ENCODE measurements at regions not wholly inside any gene's neighbourhood (a gene's known extent, or its start where the extent isn't known, plus 50 kb on each side); places are given as distances from the start of the nearest gene placed in this dataset.
"Not testable (repeated sequence)": the region's sequence is repeated elsewhere in the genome, so short reads cannot be mapped to it uniquely, and the experiment has no call there.

DNA sequence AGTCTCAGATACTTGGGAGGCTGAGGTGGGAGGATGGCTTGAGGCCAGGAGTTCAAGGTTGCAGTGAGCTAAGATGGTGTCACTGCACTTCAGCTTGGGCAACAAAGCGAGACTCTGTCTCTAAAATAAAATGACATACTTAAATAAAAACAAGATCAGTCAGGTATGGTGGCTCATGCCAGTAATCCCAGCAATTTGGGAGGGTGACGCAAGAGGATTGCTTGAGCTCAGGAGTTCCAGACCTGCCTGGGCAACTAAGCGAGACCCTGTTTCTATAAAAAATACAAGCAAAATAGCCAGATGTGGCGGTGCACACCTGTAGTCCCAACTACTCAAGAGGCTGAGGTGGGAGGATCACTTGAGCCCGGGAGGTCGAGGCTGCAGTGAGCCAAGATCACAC, 149.6 kb downstream of the ZFP64 start:
- no peaks in the 10 kb centered on the region for H3K9me3 ChIP-seq
- no peaks in the 10 kb centered on the region for H3K36me3 ChIP-seq
- DNase-seq (ENCODE audit: extremely low spot score in 2 of 2): no peak
- H3K27ac ChIP-seq: no peak overlapping the region
- H3K4me1 ChIP-seq: no peaks in the 10 kb centered on the region
- no peaks in the 10 kb centered on the region for H3K27me3 ChIP-seq
- H3K4me3 ChIP-seq: no peak overlapping the region
- intact Hi-C loops (cut with DNase I): no loop called here
- TF ChIP-seq, protein P1, sequence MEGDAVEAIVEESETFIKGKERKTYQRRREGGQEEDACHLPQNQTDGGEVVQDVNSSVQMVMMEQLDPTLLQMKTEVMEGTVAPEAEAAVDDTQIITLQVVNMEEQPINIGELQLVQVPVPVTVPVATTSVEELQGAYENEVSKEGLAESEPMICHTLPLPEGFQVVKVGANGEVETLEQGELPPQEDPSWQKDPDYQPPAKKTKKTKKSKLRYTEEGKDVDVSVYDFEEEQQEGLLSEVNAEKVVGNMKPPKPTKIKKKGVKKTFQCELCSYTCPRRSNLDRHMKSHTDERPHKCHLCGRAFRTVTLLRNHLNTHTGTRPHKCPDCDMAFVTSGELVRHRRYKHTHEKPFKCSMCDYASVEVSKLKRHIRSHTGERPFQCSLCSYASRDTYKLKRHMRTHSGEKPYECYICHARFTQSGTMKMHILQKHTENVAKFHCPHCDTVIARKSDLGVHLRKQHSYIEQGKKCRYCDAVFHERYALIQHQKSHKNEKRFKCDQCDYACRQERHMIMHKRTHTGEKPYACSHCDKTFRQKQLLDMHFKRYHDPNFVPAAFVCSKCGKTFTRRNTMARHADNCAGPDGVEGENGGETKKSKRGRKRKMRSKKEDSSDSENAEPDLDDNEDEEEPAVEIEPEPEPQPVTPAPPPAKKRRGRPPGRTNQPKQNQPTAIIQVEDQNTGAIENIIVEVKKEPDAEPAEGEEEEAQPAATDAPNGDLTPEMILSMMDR (IDR thresholded peaks at IDR 0.05): no peak
- no peak for TF ChIP-seq POLR2A (IDR thresholded peaks at IDR 0.05)

DNA sequence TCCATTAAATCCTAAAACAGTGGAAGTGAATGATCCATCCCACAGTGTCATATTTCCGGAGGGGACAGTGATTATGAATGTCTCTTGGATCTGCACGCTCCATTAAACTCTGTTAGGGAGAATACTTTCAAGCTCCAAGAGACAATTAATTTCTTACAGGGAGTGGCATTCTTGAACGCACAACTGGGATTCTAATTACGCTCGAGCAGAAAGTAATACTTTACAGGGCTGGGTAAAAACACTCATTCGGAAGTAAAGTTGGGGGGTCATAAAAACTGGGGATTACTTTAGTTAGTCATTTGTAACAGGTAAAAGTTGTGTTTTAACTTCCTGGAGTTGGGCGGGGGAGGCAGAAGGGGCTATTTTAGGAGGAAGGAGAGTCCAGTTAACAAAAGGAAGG, 151.8 kb downstream of the ZFP64 start:
- Histone ChIP-seq H3K4me1 (no peaks in the 10 kb centered on the region), H3K27me3 (no peaks in the 10 kb centered on the region), H3K27ac (no peak overlapping the region), H3K9me3 (no peaks in the 10 kb centered on the region), H3K36me3 (no peaks in the 10 kb centered on the region), H3K4me3 (no peak overlapping the region)
- DNase-seq (ENCODE audit: extremely low spot score in 2 of 2): no peak
- intact Hi-C loops (cut with DNase I): no loop called here
- TF ChIP-seq POLR2A (IDR thresholded peaks at IDR 0.05) (no peak), POLR2AphosphoS5 (IDR thresholded peaks at IDR 0.05; ENCODE audit: insufficient read depth in 1 of 2, low read depth in 1 of 2) (no peak)
- TF ChIP-seq, protein P1 (IDR thresholded peaks at IDR 0.05): no peak

DNA sequence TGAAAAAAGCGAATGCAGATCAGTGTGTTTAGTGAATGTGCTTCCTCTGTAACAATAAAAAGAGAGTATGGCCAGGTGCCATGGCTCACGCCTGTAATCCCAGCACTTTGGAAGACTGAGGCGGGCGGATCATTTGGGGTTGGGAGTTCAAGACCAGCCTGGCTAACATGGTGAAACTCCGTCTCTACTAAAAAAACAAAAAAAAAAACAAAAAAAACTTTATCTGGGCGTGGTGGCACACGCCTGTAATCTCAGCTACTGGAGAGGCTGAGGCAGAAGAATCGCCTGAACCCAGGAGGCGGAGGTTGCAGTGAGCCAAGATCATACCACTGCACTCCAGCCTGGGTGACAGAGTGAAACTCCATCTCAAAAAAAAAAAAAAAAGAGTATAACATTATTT, 152.9 kb downstream of the ZFP64 start:
- H3K36me3 ChIP-seq; H3K27me3 ChIP-seq; H3K9me3 ChIP-seq; H3K27ac ChIP-seq; H3K4me1 ChIP-seq; intact Hi-C loops (cut with DNase I); H3K4me3 ChIP-seq; DNase-seq (ENCODE audit: extremely low spot score in 2 of 2): not testable (repeated sequence)

DNA sequence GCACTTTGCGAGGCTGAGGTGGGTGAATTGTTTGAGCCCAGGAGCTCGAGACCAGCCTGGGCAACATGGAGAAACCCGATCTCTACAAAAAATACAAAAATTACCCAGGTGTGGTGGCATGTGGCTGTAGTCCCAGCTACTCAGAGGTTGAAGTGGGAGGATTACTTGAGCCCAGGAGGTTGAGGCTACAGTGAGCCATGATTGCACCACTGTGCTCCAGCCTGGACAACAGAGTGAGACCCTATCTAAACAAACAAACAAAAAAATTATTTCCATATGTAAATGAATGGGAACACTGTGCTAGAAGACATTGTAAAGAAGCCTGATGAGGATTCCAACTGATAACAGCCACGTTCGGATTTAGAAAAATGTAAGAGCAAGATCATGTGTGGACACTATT, 154.2 kb downstream of the ZFP64 start:
- H3K9me3 ChIP-seq: no peaks in the 10 kb centered on the region
- TF ChIP-seq POLR2A (IDR thresholded peaks at IDR 0.05): no peak
- TF ChIP-seq, protein P1 (IDR thresholded peaks at IDR 0.05): no peak
- no peak for TF ChIP-seq POLR2AphosphoS5 (IDR thresholded peaks at IDR 0.05; ENCODE audit: insufficient read depth in 1 of 2, low read depth in 1 of 2)
- H3K36me3 ChIP-seq: no peaks in the 10 kb centered on the region
- H3K4me1 ChIP-seq: no peaks in the 10 kb centered on the region
- no peak overlapping the region for H3K27ac ChIP-seq
- no peak for DNase-seq (ENCODE audit: extremely low spot score in 2 of 2)
- intact Hi-C loops (cut with DNase I): no loop called here
- H3K4me3 ChIP-seq: no peak overlapping the region
- H3K27me3 ChIP-seq: no peaks in the 10 kb centered on the region

DNA sequence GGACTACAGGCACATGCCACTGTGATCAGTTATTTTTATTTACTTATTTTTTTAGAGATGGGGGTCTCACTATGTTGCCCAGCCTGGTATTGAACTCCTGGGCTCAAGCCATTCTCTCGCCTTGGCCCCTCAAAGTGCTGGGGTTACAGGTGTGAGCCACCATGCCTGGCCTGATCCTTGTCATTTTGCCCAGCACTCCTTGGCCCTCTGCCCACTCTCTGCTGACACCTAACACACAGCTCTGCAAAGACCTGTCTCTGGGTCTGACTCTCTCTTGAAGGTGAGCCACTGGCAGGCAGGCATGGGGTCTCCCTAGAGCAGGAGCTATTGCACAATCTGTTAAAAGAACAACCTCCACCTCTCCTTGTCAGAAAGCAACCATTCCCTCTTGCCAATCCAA, 155.6 kb downstream of the ZFP64 start:
- Histone ChIP-seq H3K27ac (no peak overlapping the region), H3K4me3 (no peak overlapping the region), H3K27me3 (no peaks in the 10 kb centered on the region), H3K4me1 (no peaks in the 10 kb centered on the region), H3K9me3 (no peaks in the 10 kb centered on the region), H3K36me3 (no peaks in the 10 kb centered on the region)
- intact Hi-C loops (cut with DNase I): no loop called here
- TF ChIP-seq POLR2A (IDR thresholded peaks at IDR 0.05) (no peak), POLR2AphosphoS5 (IDR thresholded peaks at IDR 0.05; ENCODE audit: insufficient read depth in 1 of 2, low read depth in 1 of 2) (no peak)
- TF ChIP-seq, protein P1 (IDR thresholded peaks at IDR 0.05): no peak
- DNase-seq (ENCODE audit: extremely low spot score in 2 of 2): no peak

DNA sequence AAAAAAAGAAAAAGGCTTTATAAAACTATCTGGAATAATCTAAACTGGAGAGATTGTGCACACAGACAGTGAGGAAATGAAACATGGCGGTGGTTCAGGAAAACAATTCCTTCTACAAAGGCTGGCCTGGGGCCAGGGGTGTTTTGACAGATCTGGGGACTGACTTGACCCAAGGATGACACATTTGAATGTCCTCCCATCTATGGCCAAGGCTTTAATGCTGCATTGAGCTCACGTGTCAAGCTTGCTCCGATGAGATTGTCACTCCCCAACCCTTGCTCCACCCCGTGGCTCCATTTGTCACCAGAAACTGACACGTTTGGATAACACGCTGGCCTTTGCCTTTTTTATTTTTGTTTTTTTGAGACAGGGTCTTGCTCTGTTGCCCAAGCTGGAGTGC, 156.1 kb downstream of the ZFP64 start:
- no peaks in the 10 kb centered on the region for H3K27me3 ChIP-seq
- no peaks in the 10 kb centered on the region for H3K36me3 ChIP-seq
- H3K4me1 ChIP-seq: no peaks in the 10 kb centered on the region
- intact Hi-C loops (cut with DNase I): no loop called here
- H3K4me3 ChIP-seq: no peak overlapping the region
- H3K9me3 ChIP-seq: no peaks in the 10 kb centered on the region
- no peak overlapping the region for H3K27ac ChIP-seq
- TF ChIP-seq POLR2A (IDR thresholded peaks at IDR 0.05) (no peak), POLR2AphosphoS5 (IDR thresholded peaks at IDR 0.05; ENCODE audit: insufficient read depth in 1 of 2, low read depth in 1 of 2) (no peak)
- TF ChIP-seq, protein P1 (IDR thresholded peaks at IDR 0.05): no peak
- no peak for DNase-seq (ENCODE audit: extremely low spot score in 2 of 2)
